ENCODE measurements at regions not wholly inside any gene's neighbourhood (a gene's known extent, or its start where the extent isn't known, plus 50 kb on each side); places are given as distances from the start of the nearest gene placed in this dataset.
"Not testable (repeated sequence)": the region's sequence is repeated elsewhere in the genome, so short reads cannot be mapped to it uniquely, and the experiment has no call there.

- Mint-ChIP-seq H3K4me1 (ENCODE audit: unreplicated experiment) (no peaks in the 10 kb centered on the region), H3K27me3 (no peaks in the 10 kb centered on the region), H3K4me3 (no peak overlapping the region), H3K36me3 (no peaks in the 10 kb centered on the region), H3K27ac (no peak overlapping the region), H3K9me3 (peaks cover 7% of the 10 kb centered on the region)
- TF ChIP-seq, protein P1, sequence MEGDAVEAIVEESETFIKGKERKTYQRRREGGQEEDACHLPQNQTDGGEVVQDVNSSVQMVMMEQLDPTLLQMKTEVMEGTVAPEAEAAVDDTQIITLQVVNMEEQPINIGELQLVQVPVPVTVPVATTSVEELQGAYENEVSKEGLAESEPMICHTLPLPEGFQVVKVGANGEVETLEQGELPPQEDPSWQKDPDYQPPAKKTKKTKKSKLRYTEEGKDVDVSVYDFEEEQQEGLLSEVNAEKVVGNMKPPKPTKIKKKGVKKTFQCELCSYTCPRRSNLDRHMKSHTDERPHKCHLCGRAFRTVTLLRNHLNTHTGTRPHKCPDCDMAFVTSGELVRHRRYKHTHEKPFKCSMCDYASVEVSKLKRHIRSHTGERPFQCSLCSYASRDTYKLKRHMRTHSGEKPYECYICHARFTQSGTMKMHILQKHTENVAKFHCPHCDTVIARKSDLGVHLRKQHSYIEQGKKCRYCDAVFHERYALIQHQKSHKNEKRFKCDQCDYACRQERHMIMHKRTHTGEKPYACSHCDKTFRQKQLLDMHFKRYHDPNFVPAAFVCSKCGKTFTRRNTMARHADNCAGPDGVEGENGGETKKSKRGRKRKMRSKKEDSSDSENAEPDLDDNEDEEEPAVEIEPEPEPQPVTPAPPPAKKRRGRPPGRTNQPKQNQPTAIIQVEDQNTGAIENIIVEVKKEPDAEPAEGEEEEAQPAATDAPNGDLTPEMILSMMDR (conservative IDR thresholded peaks at IDR 0.05): no peak
- no peak for DNase-seq (ENCODE audit: extremely low spot score, unreplicated experiment)
Observed at GRCh38 chr18:29726646-29727045, 1315.9 kb downstream of the DSC3 start.

DNA sequence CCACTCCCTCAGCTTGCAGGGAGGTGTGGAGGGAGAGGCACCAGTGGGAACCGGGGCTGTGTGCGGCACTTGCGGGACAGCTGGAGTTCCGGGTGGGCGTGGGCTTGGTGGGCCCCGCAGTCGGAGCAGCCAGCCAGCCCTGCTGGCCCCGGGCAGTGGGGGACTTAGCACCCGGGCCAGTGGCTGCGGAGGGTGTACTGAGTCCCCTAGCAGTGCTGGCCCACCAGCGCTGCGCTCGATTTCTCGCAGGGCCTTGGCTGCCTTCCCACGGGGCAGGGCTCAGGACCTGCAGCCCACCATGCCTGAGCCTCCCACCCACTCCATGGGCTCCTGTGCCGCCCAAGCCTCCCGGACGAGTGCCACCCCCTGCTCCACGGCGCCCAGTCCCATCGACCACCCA, 1319.1 kb downstream of the DSC3 start:
- not testable (repeated sequence) for H3K27ac Mint-ChIP-seq; H3K4me1 Mint-ChIP-seq (ENCODE audit: unreplicated experiment); H3K36me3 Mint-ChIP-seq; H3K4me3 Mint-ChIP-seq; DNase-seq (ENCODE audit: extremely low spot score, unreplicated experiment); H3K27me3 Mint-ChIP-seq
- peaks cover 11% of the 10 kb centered on the region for H3K9me3 Mint-ChIP-seq

DNA sequence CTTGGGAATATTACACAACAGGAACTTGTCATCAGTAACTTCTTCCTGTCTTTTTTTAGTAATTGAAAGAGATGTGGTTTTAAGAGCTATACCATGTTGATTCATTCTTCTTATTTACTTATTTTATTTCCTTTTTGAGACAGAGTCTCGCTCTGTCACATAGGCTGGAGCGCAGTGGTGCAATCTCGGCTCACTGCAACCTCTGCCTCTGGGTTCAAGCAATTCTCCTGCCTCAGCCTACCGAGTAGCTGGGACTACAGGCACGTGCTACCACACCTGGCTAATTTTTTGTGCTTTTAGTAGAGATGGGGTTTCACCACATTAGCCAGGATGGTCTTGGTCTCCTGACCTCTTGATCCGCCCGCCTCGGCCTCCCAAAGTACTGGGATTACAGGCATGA, 1326.6 kb downstream of the DSC3 start:
- H3K4me3 Mint-ChIP-seq; H3K4me1 Mint-ChIP-seq (ENCODE audit: unreplicated experiment); H3K36me3 Mint-ChIP-seq; DNase-seq (ENCODE audit: extremely low spot score, unreplicated experiment); H3K9me3 Mint-ChIP-seq; H3K27me3 Mint-ChIP-seq; H3K27ac Mint-ChIP-seq: not testable (repeated sequence)

- TF ChIP-seq, protein P1 (conservative IDR thresholded peaks at IDR 0.05): no peak
- Mint-ChIP-seq H3K4me1 (ENCODE audit: unreplicated experiment) (no peaks in the 10 kb centered on the region), H3K36me3 (no peaks in the 10 kb centered on the region), H3K27me3 (no peaks in the 10 kb centered on the region), H3K9me3 (no peaks in the 10 kb centered on the region), H3K4me3 (peak overlapping the region; percentile 4), H3K27ac (no peak overlapping the region)
- DNase-seq (ENCODE audit: extremely low spot score, unreplicated experiment): no peak
Observed at GRCh38 chr18:29712785-29713184, 1329.8 kb downstream of the DSC3 start.

GRCh38 chr18:29711932-29712331, 1330.6 kb downstream of the DSC3 start:
- Mint-ChIP-seq H3K4me1 (ENCODE audit: unreplicated experiment) (no peaks in the 10 kb centered on the region), H3K36me3 (no peaks in the 10 kb centered on the region), H3K27ac (no peak overlapping the region), H3K4me3 (no peak overlapping the region), H3K9me3 (no peaks in the 10 kb centered on the region), H3K27me3 (no peaks in the 10 kb centered on the region)
- TF ChIP-seq, protein P1 (conservative IDR thresholded peaks at IDR 0.05): no peak
- no peak for DNase-seq (ENCODE audit: extremely low spot score, unreplicated experiment)

DNA sequence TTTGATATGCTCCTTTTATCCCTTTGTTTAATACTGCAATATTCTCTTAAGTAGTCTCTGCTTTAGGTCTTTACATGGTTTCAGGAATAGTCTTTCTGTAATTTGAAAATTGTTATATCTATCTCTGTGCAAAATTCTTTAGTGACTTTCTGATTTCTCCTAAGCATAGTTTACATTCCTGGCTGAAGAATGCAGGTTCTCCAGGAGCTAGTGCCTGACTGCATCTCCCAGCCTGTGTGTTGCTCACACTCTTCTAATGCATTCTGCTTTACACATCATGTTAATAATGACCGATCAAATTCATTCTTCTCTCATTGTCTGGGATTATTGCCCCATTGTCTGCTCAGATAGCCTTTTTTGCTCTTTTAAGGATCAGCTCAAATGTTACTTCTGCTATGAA, 1349.2 kb downstream of the DSC3 start:
- no peak for DNase-seq (ENCODE audit: extremely low spot score, unreplicated experiment)
- TF ChIP-seq, protein P1 (conservative IDR thresholded peaks at IDR 0.05): no peak

DNA sequence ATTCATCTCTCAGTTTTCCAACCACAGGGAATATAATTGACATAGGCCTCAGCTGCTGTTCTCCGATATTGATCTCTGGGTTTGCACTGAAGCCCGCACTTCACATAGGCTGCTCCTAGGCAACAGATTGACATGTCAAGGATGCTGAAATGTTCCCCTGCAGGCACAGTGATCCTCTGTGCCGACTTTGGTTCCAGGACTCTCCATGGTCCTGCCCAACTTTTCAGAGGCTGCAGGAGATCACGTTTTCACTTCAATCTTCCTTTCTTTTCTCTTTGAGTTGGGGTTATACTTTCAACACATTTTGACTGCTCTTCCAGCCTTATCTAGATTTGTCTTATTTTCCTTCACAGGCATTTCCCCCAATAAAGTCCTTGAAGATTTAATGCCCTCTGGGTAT, 1361.0 kb downstream of the DSC3 start:
- TF ChIP-seq, protein P1 (conservative IDR thresholded peaks at IDR 0.05): no peak
- H3K27ac Mint-ChIP-seq: no peak overlapping the region
- H3K36me3 Mint-ChIP-seq: no peaks in the 10 kb centered on the region
- no peaks in the 10 kb centered on the region for H3K9me3 Mint-ChIP-seq
- no peak overlapping the region for H3K4me3 Mint-ChIP-seq
- no peak for DNase-seq (ENCODE audit: extremely low spot score, unreplicated experiment)
- no peaks in the 10 kb centered on the region for H3K4me1 Mint-ChIP-seq (ENCODE audit: unreplicated experiment)
- H3K27me3 Mint-ChIP-seq: no peaks in the 10 kb centered on the region

More for the DNA sequence above, 1349.2 kb downstream of the DSC3 start:
- no peaks in the 10 kb centered on the region for H3K27me3 Mint-ChIP-seq
- H3K27ac Mint-ChIP-seq: no peak overlapping the region
- no peaks in the 10 kb centered on the region for H3K4me1 Mint-ChIP-seq (ENCODE audit: unreplicated experiment)
- no peak overlapping the region for H3K4me3 Mint-ChIP-seq
- no peaks in the 10 kb centered on the region for H3K9me3 Mint-ChIP-seq
- H3K36me3 Mint-ChIP-seq: no peaks in the 10 kb centered on the region
